ENCODE measurements at regions not wholly inside any gene's neighbourhood (a gene's known extent, or its start where the extent isn't known, plus 50 kb on each side); places are given as distances from the start of the nearest gene placed in this dataset.
"Not testable (repeated sequence)": the region's sequence is repeated elsewhere in the genome, so short reads cannot be mapped to it uniquely, and the experiment has no call there.

- H3K4me1 ChIP-seq (ENCODE audit: control insufficient read depth, insufficient read depth, low read length); CTCF ChIA-PET; in situ Hi-C loops (cut with HindIII; ENCODE audit: low pct_unique_long_range_greater_than_20kb, low sequenced_read_pairs); H3K27me3 ChIP-seq (ENCODE audit: control insufficient read depth, insufficient read depth, low read length); POLR2A ChIA-PET; ATAC-seq; DNase-seq (ENCODE audit: low read depth, low spot score); intact Hi-C loops (cut with micrococcal nuclease; ENCODE audit: unreplicated experiment); H3K4me3 ChIP-seq (ENCODE audit: low read depth in 2 of 2, low read length in 2 of 2); H3K36me3 ChIP-seq (ENCODE audit: control insufficient read depth, insufficient read depth, low read length); H3K27ac ChIP-seq (ENCODE audit: low read length); H3K9me3 ChIP-seq (ENCODE audit: control insufficient read depth, insufficient read depth, low read depth, low read length); BruUV-seq (replicated peaks): not testable (repeated sequence)
Observed at GRCh38 chr16:35619176-35619575, 2159.8 kb downstream of the TP53TG3F start.

- H3K9me3 ChIP-seq (ENCODE audit: control insufficient read depth, insufficient read depth, low read depth, low read length) = no peaks in the 10 kb centered on the region
- no peaks in the 10 kb centered on the region for H3K4me1 ChIP-seq (ENCODE audit: control insufficient read depth, insufficient read depth, low read length)
- ChIA-PET POLR2A (no interaction called here), CTCF (no interaction called here)
- DNase-seq (ENCODE audit: low read depth, low spot score) = no peak
- ATAC-seq = no peak
- H3K36me3 ChIP-seq (ENCODE audit: control insufficient read depth, insufficient read depth, low read length) = no peaks in the 10 kb centered on the region
- TF ChIP-seq, protein P1, sequence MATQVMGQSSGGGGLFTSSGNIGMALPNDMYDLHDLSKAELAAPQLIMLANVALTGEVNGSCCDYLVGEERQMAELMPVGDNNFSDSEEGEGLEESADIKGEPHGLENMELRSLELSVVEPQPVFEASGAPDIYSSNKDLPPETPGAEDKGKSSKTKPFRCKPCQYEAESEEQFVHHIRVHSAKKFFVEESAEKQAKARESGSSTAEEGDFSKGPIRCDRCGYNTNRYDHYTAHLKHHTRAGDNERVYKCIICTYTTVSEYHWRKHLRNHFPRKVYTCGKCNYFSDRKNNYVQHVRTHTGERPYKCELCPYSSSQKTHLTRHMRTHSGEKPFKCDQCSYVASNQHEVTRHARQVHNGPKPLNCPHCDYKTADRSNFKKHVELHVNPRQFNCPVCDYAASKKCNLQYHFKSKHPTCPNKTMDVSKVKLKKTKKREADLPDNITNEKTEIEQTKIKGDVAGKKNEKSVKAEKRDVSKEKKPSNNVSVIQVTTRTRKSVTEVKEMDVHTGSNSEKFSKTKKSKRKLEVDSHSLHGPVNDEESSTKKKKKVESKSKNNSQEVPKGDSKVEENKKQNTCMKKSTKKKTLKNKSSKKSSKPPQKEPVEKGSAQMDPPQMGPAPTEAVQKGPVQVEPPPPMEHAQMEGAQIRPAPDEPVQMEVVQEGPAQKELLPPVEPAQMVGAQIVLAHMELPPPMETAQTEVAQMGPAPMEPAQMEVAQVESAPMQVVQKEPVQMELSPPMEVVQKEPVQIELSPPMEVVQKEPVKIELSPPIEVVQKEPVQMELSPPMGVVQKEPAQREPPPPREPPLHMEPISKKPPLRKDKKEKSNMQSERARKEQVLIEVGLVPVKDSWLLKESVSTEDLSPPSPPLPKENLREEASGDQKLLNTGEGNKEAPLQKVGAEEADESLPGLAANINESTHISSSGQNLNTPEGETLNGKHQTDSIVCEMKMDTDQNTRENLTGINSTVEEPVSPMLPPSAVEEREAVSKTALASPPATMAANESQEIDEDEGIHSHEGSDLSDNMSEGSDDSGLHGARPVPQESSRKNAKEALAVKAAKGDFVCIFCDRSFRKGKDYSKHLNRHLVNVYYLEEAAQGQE (IDR thresholded peaks at IDR 0.05; ENCODE audit: insufficient read depth in 1 of 2, low read depth in 2 of 2, low read length in 1 of 2) = no peak
- TF ChIP-seq TCF7L2 (IDR thresholded peaks at IDR 0.05; ENCODE audit: low read depth, low read length) (no peak), POLR2AphosphoS5 (IDR thresholded peaks at IDR 0.05; ENCODE audit: low read depth, low read length) (no peak), SIN3A (IDR thresholded peaks at IDR 0.05; ENCODE audit: borderline replicate concordance, insufficient read depth, low read depth, low read length) (no peak)
- TF ChIP-seq, protein P2, sequence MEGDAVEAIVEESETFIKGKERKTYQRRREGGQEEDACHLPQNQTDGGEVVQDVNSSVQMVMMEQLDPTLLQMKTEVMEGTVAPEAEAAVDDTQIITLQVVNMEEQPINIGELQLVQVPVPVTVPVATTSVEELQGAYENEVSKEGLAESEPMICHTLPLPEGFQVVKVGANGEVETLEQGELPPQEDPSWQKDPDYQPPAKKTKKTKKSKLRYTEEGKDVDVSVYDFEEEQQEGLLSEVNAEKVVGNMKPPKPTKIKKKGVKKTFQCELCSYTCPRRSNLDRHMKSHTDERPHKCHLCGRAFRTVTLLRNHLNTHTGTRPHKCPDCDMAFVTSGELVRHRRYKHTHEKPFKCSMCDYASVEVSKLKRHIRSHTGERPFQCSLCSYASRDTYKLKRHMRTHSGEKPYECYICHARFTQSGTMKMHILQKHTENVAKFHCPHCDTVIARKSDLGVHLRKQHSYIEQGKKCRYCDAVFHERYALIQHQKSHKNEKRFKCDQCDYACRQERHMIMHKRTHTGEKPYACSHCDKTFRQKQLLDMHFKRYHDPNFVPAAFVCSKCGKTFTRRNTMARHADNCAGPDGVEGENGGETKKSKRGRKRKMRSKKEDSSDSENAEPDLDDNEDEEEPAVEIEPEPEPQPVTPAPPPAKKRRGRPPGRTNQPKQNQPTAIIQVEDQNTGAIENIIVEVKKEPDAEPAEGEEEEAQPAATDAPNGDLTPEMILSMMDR (IDR thresholded peaks at IDR 0.05) = no peak
- intact Hi-C loops (cut with micrococcal nuclease; ENCODE audit: unreplicated experiment) (no loop called here), in situ Hi-C loops (cut with HindIII; ENCODE audit: low pct_unique_long_range_greater_than_20kb, low sequenced_read_pairs) (no loop called here)
- H3K4me3 ChIP-seq (ENCODE audit: low read depth in 2 of 2, low read length in 2 of 2) = no peak overlapping the region
- BruUV-seq (replicated peaks) = no TSS peak
- no peak overlapping the region for H3K27ac ChIP-seq (ENCODE audit: low read length)
- H3K27me3 ChIP-seq (ENCODE audit: control insufficient read depth, insufficient read depth, low read length) = no peaks in the 10 kb centered on the region
Observed at GRCh38 chr16:35626041-35626440, 2166.6 kb downstream of the TP53TG3F start.

- Histone ChIP-seq H3K9me3 (ENCODE audit: control insufficient read depth, insufficient read depth, low read depth, low read length) (no peaks in the 10 kb centered on the region), H3K27ac (ENCODE audit: low read length) (no peak overlapping the region), H3K4me3 (ENCODE audit: low read depth in 2 of 2, low read length in 2 of 2) (no peak overlapping the region), H3K27me3 (ENCODE audit: control insufficient read depth, insufficient read depth, low read length) (no peaks in the 10 kb centered on the region), H3K36me3 (ENCODE audit: control insufficient read depth, insufficient read depth, low read length) (no peaks in the 10 kb centered on the region), H3K4me1 (ENCODE audit: control insufficient read depth, insufficient read depth, low read length) (no peaks in the 10 kb centered on the region)
- DNase-seq (ENCODE audit: low read depth, low spot score) (no peak), ATAC-seq (no peak)
- POLR2A ChIA-PET = no interaction called here
- TF ChIP-seq POLR2AphosphoS5 (IDR thresholded peaks at IDR 0.05; ENCODE audit: low read depth, low read length) (no peak), TCF7L2 (IDR thresholded peaks at IDR 0.05; ENCODE audit: low read depth, low read length) (no peak), SIN3A (IDR thresholded peaks at IDR 0.05; ENCODE audit: borderline replicate concordance, insufficient read depth, low read depth, low read length) (no peak)
- TF ChIP-seq, protein P1 (IDR thresholded peaks at IDR 0.05; ENCODE audit: insufficient read depth in 1 of 2, low read depth in 2 of 2, low read length in 1 of 2) = no peak
- TF ChIP-seq, protein P2 (IDR thresholded peaks at IDR 0.05) = no peak
- in situ Hi-C loops (cut with HindIII; ENCODE audit: low pct_unique_long_range_greater_than_20kb, low sequenced_read_pairs) = no loop called here
- no TSS peak for BruUV-seq (replicated peaks)
- intact Hi-C loops (cut with micrococcal nuclease; ENCODE audit: unreplicated experiment) = no loop called here
- CTCF ChIA-PET = no interaction called here
Observed at GRCh38 chr16:35628976-35629375, 2169.6 kb downstream of the TP53TG3F start.

All from Panc1 (cell line).